ENCODE measurements at regions not wholly inside any gene's neighbourhood (a gene's known extent, or its start where the extent isn't known, plus 50 kb on each side); places are given as distances from the start of the nearest gene placed in this dataset.

DNA sequence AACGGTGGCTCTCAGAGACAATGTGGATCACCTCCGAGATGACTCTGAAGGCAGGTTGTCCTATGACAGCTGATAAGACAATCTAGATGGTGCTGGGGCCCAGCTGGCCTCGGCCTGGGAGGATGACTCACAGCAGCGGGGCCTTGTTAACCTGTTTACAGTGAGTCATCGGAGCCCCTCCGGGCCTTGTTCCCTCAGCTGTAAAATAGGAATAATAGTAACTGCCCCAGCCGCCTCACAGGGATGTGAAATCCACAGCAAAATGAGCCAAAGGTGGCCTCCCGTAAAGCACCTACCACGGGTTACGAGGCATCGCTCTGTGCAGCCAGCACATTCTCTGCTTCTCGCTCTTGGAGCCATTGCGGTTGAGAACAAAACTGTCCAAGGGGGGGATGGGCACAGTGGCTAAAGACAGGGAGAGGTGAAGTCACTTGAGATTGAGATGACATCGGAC lies 88.6 kb upstream of the RASGRF1 start:
- no peak for DNase-seq
- no peak overlapping the region for H3K27ac Mint-ChIP-seq
- H3K27me3 Mint-ChIP-seq: peaks cover 29 to 50% of the 10 kb centered on the region in 2 donors
- H3K4me3 Mint-ChIP-seq: no peak overlapping the region
- peaks cover 0 to 2% of the 10 kb centered on the region in 2 donors for H3K4me1 Mint-ChIP-seq (ENCODE audit: low read depth in 2 of 2)
- H3K36me3 Mint-ChIP-seq (ENCODE audit: insufficient read depth): peaks cover 2% of the 10 kb centered on the region
- no peak for ATAC-seq (replicated peaks)
- no peaks in the 10 kb centered on the region for H3K9me3 Mint-ChIP-seq

DNA sequence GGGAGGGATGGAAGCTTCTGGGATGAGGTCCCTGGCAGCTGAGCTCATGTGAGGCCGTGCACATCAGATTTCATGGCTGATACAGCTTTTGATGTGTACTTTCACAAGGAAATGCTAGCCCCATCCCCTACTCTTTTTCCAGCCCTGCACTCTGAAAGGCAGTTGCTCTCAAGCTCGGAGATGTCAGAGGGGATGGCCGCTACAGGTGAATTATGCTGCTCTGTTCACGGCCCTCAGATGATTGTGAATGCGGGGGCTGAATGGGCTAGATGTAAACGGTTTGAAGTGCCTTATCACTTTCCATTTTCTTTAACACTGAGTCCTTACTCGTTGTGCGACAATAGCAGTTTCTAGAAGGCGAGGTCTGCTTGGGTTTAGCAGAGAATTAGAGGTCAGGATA lies 88.0 kb upstream of the RASGRF1 start:
- DNase-seq: no peak
- peaks cover 2% of the 10 kb centered on the region for H3K36me3 Mint-ChIP-seq (ENCODE audit: insufficient read depth)
- peaks cover 32 to 50% of the 10 kb centered on the region in 2 donors for H3K27me3 Mint-ChIP-seq
- H3K27ac Mint-ChIP-seq: no peak overlapping the region
- no peak overlapping the region for H3K4me3 Mint-ChIP-seq
- ATAC-seq (replicated peaks): no peak
- peaks cover 0 to 2% of the 10 kb centered on the region in 2 donors for H3K4me1 Mint-ChIP-seq (ENCODE audit: low read depth in 2 of 2)
- no peaks in the 10 kb centered on the region for H3K9me3 Mint-ChIP-seq

DNA sequence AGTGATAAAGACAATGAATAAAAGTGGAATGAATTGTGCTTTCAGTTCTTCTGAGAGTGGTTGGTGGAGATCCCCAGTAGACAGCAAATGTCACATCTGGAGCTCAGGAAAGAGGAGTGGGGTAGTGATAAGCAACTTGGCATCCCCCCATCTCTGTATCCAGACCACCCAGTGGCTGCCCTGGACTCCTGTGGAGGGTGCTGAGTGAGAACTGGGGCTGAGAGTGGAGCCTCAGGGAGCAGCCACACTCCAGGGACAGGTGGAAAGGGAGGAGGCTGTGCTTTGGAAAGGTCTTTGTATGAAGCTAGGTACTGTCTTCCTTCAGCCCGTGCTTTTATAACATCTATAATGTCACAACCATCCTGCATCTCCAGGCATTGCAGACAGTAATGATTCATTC lies 85.6 kb upstream of the RASGRF1 start:
- H3K9me3 Mint-ChIP-seq: no peaks in the 10 kb centered on the region
- peaks cover 45 to 67% of the 10 kb centered on the region in 2 donors for H3K27me3 Mint-ChIP-seq
- peaks cover 0 to 2% of the 10 kb centered on the region in 2 donors for H3K4me1 Mint-ChIP-seq (ENCODE audit: low read depth in 2 of 2)
- DNase-seq (no peak), ATAC-seq (replicated peaks) (no peak)
- H3K4me3 Mint-ChIP-seq: no peak overlapping the region
- no peak overlapping the region for H3K27ac Mint-ChIP-seq
- H3K36me3 Mint-ChIP-seq (ENCODE audit: insufficient read depth): peaks cover 2% of the 10 kb centered on the region

DNA sequence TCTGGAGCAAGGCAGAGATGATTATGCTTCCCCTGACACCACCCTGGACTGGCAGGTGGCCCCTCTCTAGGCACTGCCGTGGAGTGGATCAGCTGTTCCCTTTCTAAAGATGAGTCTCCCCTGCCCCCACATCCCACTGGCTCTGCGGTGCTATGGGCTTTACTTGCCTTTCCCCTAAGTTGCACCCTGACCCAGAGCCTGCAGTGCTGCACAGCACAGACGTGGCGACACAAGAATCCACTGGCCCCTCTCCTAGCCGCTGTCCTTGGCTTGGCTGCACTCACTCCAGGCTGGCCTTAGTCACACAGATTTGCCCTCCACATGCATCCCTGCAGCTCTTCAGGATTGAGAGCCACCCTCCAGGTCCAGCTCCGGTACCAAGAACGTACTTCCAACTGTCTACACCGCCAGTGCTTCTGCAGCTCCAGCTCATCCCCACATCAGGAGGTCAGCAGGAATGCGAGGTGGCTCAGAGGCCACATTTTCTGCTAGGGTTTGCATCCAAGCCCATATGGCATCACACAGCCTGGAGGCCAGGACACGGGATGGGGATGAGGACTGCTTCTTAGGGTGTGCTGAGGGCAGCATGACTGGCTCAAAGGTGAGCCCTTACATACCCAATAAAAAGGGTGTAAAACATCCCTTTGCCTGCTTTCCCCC lies 82.4 kb upstream of the RASGRF1 start:
- peaks cover 57 to 82% of the 10 kb centered on the region in 2 donors for H3K27me3 Mint-ChIP-seq
- no peak overlapping the region for H3K27ac Mint-ChIP-seq
- no peak for DNase-seq

DNA sequence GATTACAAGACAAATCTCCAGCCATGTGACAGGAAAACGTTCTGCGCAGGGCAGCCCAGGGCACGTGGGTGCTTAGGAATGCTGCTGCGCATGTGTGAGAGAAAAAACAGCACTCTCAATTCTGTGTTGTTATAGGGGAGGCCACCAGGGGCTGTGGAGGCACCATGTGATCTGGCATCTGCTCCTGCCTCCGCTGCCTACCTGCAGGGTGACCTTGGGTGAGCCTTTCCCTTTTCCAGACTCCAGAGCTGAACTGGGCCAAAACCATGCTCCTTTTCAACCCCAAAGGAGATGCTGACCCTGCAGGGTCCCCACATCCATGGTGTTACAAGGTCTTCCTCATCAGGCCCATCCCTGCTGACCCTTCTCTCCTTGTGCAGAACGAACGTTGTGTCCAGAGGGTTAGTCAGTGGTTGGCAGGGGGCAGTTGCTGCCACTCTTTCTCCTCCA lies 81.5 kb upstream of the RASGRF1 start:
- no peak overlapping the region for H3K27ac Mint-ChIP-seq
- H3K4me1 Mint-ChIP-seq (ENCODE audit: low read depth in 2 of 2): no peaks in the 10 kb centered on the region
- peaks cover 58 to 84% of the 10 kb centered on the region in 2 donors for H3K27me3 Mint-ChIP-seq
- DNase-seq: no peak
- H3K4me3 Mint-ChIP-seq: no peak overlapping the region
- no peaks in the 10 kb centered on the region for H3K9me3 Mint-ChIP-seq
- H3K36me3 Mint-ChIP-seq (ENCODE audit: insufficient read depth): no peaks in the 10 kb centered on the region
- no peak for ATAC-seq (replicated peaks)

More for the DNA sequence above, 82.4 kb upstream of the RASGRF1 start:
- H3K9me3 Mint-ChIP-seq: no peaks in the 10 kb centered on the region
- no peaks in the 10 kb centered on the region for H3K36me3 Mint-ChIP-seq (ENCODE audit: insufficient read depth)
- no peak for ATAC-seq (replicated peaks)
- no peak overlapping the region for H3K4me3 Mint-ChIP-seq
- H3K4me1 Mint-ChIP-seq (ENCODE audit: low read depth in 2 of 2): peaks cover 0 to 2% of the 10 kb centered on the region in 2 donors

DNA sequence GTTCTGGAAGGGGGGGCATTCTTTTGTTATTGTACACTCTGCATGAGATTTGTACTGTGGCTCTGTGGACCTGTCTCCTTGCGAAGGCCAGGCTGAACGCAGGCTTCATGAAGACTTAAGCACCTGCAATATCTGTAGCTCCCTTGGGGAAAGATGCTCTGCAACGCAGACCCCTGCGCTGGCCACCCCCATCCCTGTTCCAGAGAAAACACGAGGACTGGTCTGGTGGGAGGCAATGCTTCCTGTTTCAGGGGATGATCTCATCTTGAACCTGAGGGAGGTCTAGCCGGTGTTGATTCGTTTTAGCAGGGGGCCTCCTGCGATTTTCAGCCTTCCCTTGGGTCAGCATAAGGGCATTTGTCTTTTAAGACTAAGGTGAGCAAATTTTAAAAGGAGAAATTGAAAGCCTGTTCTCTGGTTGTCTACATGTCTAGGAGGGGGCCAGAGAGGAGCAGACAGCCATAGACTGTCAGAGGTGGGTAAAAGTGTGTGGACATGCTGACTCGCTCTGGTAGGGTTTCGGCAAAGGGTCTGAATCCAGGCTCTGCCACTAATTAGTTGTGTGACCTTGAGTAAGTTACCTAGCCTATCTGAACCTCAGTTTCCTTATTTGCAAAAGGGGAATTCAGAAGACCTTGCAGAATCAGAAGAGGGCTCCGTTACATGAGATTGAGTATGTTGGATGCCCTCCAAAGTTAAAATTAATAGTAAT lies 80.9 kb upstream of the RASGRF1 start:
- H3K4me1 Mint-ChIP-seq (ENCODE audit: low read depth in 2 of 2): no peaks in the 10 kb centered on the region
- no peak overlapping the region for H3K4me3 Mint-ChIP-seq
- H3K9me3 Mint-ChIP-seq: no peaks in the 10 kb centered on the region
- ATAC-seq (replicated peaks): no peak
- no peak for DNase-seq
- peaks cover 58 to 79% of the 10 kb centered on the region in 2 donors for H3K27me3 Mint-ChIP-seq
- no peaks in the 10 kb centered on the region for H3K36me3 Mint-ChIP-seq (ENCODE audit: insufficient read depth)
- H3K27ac Mint-ChIP-seq: no peak overlapping the region

DNA sequence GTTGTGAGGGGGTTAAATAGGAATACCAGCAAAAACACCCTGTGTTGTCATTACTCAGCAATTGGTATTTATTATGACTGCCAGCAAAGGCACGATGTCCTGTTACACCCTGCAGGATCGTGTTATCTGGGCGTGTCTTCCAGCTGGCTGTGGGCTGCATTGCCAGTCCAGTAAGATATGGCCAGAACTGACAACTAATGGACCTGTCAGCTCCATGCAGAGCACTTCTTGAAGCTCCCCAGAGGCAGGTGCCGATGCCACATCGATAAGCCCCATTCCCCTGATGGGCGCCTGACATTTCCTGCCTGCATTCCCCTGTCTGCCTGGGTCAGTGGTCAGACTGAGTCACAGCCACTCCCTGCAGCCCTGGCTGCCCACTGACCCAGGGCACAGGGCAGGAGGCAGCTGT lies 79.7 kb upstream of the RASGRF1 start:
- H3K4me3 Mint-ChIP-seq: no peak overlapping the region
- no peaks in the 10 kb centered on the region for H3K9me3 Mint-ChIP-seq
- no peak for DNase-seq
- H3K36me3 Mint-ChIP-seq (ENCODE audit: insufficient read depth): no peaks in the 10 kb centered on the region
- no peaks in the 10 kb centered on the region for H3K4me1 Mint-ChIP-seq (ENCODE audit: low read depth in 2 of 2)
- peaks cover 57 to 79% of the 10 kb centered on the region in 2 donors for H3K27me3 Mint-ChIP-seq
- no peak for ATAC-seq (replicated peaks)
- H3K27ac Mint-ChIP-seq: no peak overlapping the region

DNA sequence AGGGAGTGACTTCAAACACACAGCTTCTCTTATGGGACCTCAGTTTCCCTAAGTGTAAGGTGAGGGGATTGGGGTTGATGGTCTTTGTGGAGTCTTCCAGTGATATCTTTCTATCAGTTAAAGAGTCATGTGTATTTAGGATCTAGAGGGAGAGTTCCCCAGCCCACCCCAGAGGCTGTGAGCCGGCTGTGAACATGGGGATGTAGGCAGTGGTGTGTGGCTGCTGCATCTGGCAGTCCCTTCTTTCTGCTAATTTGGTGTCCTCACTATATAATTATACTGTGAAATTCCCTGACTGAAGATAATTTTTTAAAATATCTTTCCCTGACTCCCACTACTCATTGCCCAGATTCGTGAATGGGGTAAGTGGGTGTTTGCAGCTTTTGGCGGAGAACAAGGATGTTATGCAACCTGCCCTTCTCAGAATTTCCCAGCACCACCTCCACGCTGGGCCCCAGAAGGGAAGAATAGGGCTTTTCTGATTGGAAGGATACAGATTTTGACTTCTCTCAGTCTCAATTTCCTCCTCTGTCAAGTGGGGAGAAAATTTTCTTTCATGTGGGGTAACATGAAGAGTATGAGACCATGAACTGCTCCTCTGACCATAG lies 79.0 kb upstream of the RASGRF1 start:
- Mint-ChIP-seq H3K9me3 (no peaks in the 10 kb centered on the region), H3K4me1 (ENCODE audit: low read depth in 2 of 2) (no peaks in the 10 kb centered on the region), H3K36me3 (ENCODE audit: insufficient read depth) (no peaks in the 10 kb centered on the region), H3K27ac (no peak overlapping the region), H3K27me3 (peaks cover 57 to 79% of the 10 kb centered on the region in 2 donors), H3K4me3 (no peak overlapping the region)
- no peak for DNase-seq
- no peak for ATAC-seq (replicated peaks)

DNA sequence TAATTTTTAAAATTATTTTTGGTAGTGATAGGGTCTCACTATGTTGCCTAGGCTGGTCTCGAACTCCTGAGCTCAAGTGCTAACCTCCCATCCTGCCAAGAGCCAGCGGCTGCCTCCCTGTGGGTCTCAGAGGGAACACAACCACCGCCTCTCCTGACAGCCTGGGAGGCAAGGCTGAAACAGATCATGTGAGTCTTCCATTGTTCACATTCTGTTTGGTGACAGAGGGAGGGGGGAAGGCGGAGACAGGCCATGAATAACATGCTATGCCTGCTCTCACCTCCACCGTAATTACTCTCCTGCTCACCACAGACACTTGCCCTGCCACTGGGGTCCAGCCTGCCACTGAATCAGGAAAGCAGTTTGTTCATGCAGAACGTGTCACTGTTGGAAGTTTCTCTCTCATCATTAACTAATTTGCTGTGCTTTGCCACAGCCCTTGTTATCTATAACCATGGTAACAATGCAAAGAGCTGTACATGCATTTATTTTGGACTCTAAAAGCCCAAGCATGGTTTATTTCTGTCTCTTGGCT lies 78.4 kb upstream of the RASGRF1 start:
- no peaks in the 10 kb centered on the region for H3K9me3 Mint-ChIP-seq
- ATAC-seq (replicated peaks): no peak
- no peak overlapping the region for H3K27ac Mint-ChIP-seq
- no peak overlapping the region for H3K4me3 Mint-ChIP-seq
- H3K36me3 Mint-ChIP-seq (ENCODE audit: insufficient read depth): no peaks in the 10 kb centered on the region
- no peaks in the 10 kb centered on the region for H3K4me1 Mint-ChIP-seq (ENCODE audit: low read depth in 2 of 2)
- H3K27me3 Mint-ChIP-seq: peaks cover 62 to 82% of the 10 kb centered on the region in 2 donors
- no peak for DNase-seq

DNA sequence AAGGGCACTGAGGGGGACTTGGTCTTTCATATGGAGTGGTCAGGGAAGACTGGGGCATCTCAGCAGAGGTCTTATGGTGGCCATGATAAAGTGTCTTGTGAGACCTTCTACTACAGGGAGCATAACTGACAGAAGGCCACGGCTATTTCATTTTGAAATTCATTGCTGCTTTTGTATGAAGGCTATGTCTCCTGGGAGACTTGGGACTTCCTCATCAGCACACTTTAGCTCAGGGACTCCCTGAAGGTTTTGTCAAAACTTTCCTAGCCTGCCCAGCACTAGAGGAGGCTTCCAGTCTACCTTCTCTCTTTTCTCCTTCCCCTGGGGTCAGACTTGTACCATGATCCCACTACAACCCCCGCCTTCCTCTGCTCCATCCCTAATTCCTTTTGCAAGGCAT lies 77.2 kb upstream of the RASGRF1 start:
- no peak overlapping the region for H3K27ac Mint-ChIP-seq

DNA sequence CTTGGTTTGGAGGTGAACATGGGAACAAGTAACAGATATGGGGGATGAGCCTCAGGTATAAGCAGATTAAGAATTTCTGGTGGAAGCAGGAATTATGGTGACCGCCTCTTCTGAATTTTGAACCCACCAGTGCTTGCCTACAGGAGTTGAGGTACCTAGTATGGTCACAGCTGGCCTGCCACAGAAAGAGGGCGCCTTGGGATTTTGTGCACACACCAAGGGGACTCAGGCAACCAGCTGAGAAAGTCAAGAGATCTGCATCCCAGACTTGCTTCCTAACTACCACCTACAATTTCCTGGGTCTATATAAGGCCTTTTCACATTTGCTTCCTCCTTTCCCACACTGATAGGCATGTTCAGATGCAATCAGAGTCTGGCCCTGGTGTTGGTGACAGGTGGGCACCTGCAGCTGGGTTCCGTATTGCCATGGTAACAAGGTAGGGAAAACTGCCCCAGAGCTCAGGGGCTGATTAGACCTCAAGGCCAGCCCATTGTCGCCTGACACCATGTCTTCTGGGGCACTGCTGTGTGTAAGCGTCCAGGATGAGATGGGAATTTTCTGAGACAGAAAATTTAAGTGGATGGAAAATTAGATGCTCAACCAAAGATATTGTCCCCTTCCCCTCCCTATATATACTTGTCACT lies 75.9 kb upstream of the RASGRF1 start:
- H3K4me1 Mint-ChIP-seq (ENCODE audit: low read depth in 2 of 2): no peaks in the 10 kb centered on the region

More for the DNA sequence above, 77.2 kb upstream of the RASGRF1 start:
- H3K4me1 Mint-ChIP-seq (ENCODE audit: low read depth in 2 of 2): no peaks in the 10 kb centered on the region
- DNase-seq (no peak), ATAC-seq (replicated peaks) (no peak)
- no peak overlapping the region for H3K4me3 Mint-ChIP-seq
- H3K27me3 Mint-ChIP-seq: peaks cover 51 to 72% of the 10 kb centered on the region in 2 donors
- H3K9me3 Mint-ChIP-seq: no peaks in the 10 kb centered on the region
- H3K36me3 Mint-ChIP-seq (ENCODE audit: insufficient read depth): no peaks in the 10 kb centered on the region

DNA sequence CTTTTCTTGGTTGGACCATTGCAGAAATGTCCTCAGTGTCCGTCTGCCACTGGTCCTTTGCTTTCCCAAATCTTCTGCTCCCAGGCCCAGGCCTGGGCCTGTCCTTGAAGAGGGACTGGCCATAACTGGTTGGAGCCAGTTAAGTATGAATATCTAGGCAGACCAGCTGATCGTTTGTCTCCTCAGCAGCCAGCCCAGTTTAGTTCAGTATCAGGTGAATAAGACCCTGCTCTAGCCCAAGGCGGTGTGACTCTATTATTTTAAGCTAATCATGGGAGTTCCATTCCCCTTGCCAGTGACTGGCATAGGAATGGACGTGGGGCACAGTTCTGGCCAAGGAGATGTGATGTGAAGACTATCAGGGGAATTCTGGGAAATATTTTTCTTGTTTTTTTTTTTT lies 73.9 kb upstream of the RASGRF1 start:
- no peak for DNase-seq
- no peaks in the 10 kb centered on the region for H3K9me3 Mint-ChIP-seq
- peaks cover 2% of the 10 kb centered on the region for H3K36me3 Mint-ChIP-seq (ENCODE audit: insufficient read depth)
- H3K4me1 Mint-ChIP-seq (ENCODE audit: low read depth in 2 of 2): no peaks in the 10 kb centered on the region
- no peak overlapping the region for H3K27ac Mint-ChIP-seq
- ATAC-seq (replicated peaks): no peak
- no peak overlapping the region for H3K4me3 Mint-ChIP-seq
- peaks cover 28 to 41% of the 10 kb centered on the region in 2 donors for H3K27me3 Mint-ChIP-seq

More for the DNA sequence above, 75.9 kb upstream of the RASGRF1 start:
- DNase-seq: no peak
- H3K9me3 Mint-ChIP-seq: no peaks in the 10 kb centered on the region
- H3K36me3 Mint-ChIP-seq (ENCODE audit: insufficient read depth): no peaks in the 10 kb centered on the region
- no peak overlapping the region for H3K27ac Mint-ChIP-seq
- H3K27me3 Mint-ChIP-seq: peaks cover 38 to 59% of the 10 kb centered on the region in 2 donors
- ATAC-seq (replicated peaks): no peak
- H3K4me3 Mint-ChIP-seq: no peak overlapping the region

DNA sequence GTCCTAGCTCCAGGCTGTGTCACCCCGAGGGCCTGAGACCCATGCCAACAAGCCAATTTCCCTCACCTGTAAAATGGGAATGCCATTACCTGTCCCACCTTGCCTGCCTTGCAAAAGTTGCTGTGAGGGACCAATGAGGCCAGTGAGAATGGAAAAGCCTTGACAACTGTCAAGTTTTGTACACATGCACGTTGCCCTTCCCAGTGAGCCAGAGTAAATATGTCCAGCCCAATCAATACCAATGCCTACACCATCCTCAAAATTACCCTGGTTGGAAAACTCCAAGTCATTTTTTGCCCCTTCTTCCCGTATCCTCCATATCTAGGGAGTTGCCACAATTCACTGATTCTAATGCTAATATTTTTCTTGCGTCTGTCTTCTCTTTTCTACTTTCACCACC lies 73.5 kb upstream of the RASGRF1 start:
- no peak overlapping the region for H3K27ac Mint-ChIP-seq
- H3K36me3 Mint-ChIP-seq (ENCODE audit: insufficient read depth): peaks cover 2% of the 10 kb centered on the region
- H3K4me1 Mint-ChIP-seq (ENCODE audit: low read depth in 2 of 2): no peaks in the 10 kb centered on the region
- ATAC-seq (replicated peaks) (no peak), DNase-seq (no peak)
- H3K9me3 Mint-ChIP-seq: no peaks in the 10 kb centered on the region
- H3K27me3 Mint-ChIP-seq: peaks cover 28 to 38% of the 10 kb centered on the region in 2 donors
- H3K4me3 Mint-ChIP-seq: no peak overlapping the region

Measured in effector memory CD8-positive, alpha-beta T cell (primary cell).